ENCODE measurements at regions not wholly inside any gene's neighbourhood (a gene's known extent, or its start where the extent isn't known, plus 50 kb on each side); places are given as distances from the start of the nearest gene placed in this dataset.

GRCh38 chr2:196224756-196225155 lies 53.4 kb upstream of the STK17B start:
- DNase-seq (ENCODE audit: low spot score), result no peak

GRCh38 chr2:196225213-196225612 lies 53.8 kb upstream of the STK17B start:
- DNase-seq (ENCODE audit: low spot score), result no peak

DNA sequence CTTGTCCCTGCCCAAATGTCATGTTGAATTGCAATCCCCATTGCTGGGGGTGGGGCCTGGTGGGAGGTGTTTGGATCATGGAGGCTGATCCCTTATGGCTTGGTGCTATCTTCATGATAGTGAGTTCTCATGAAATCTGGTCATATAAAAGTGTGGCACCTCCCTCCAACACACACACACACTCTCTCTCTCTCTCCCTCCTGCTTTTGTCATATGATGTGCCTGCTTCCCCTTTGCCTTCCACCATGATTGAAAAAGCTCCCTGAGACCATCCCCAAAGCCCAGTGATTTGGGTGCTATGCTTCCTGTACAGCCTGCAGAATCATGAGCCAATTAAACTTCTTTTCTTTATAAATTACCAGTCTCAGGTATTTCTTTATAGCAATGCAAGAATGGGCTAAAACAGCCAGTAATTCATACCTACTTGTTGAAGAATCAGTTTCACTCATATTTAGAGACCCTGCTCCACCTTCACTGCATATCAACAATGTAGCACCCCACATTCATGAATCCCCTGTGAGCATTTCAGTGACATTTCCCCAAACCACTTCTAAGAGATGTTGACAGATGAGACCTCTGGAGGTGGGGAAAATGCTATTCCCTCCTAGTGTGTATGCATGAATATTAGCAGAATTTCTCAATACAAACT lies 54.8 kb upstream of the STK17B start:
- DNase-seq (ENCODE audit: low spot score), result no peak

GRCh38 chr2:196226707-196227065 lies 55.3 kb upstream of the STK17B start:
- DNase-seq (ENCODE audit: low spot score), result no peak

- DNase-seq (ENCODE audit: low spot score), result no peak
Measured at GRCh38 chr2:196229013-196229412, 57.6 kb upstream of the STK17B start.

DNA sequence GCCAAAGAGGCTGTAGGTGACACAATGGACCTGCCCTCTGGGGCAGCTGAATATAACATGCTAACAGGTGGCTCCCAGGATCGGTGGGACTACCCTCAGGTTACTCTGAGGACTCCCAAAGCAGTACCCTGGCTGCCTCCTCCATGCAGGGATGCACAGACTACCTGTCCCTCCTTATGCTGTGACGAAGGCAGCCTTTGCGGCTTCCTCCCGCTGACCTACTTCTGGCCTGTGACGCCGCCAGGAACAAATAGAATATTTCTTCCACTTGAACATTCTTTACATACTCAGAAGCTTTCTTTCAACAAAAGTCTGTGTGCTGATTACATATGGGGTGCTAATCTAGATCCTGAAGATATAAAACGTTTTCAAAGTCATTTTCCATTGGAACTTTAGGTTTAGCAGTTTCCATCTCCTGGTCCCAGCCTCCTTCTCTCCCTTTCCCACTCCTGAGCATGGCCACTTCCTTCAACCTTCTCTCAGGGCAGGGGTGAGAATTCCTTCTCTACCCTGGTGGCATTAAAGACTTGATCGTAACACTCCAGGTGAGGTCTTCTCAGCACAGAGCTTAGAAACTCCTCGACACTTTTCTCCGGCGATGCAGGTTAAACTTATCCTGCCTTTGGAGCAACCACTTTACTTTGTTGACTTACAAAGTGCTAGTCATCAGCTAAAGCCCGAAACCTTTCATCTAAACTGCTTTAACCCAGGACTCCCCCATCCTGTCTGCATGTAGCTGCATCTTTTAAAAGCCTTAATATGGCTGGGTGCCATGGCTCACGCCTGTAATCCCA lies 58.9 kb upstream of the STK17B start:
- no peak for DNase-seq (ENCODE audit: low spot score)

GRCh38 chr2:196233021-196233804 lies 61.8 kb upstream of the STK17B start:
- peak; percentile 92 for DNase-seq (ENCODE audit: low spot score)

DNA sequence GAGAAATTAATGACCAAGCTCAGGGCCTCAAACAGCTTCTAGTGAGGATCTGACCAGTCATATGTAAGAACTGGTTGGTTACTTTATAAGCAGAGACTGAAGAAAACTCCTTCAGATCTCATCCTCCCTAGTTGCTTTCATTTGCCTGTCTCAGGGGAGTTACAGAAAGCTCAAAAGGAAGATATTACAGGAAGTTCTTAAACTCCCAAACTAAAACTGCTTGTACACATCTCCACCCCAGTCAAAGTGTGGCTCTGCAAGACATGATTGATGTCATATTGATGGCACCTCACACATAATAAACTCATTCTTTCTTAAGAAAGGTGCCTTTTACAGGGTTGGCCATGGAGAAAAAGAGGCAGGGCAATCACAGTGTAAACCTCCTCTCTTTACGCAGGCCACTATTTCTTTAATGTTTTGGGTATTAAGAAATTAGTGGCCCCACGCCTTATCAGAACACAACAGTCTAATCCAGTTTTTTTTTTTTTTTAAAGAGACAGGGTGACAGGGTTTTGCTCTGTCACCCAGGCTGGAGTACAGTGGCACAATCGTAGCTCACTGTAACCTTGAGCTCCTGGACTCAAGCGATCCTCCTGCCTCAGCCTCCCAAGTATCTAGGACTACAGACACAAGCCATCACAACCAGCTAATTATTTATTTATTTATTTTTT lies 62.6 kb upstream of the STK17B start:
- DNase-seq (ENCODE audit: low spot score), result no peak

- no peak for DNase-seq (ENCODE audit: low spot score)
Measured at GRCh38 chr2:196234672-196235071, 63.3 kb upstream of the STK17B start.

DNA sequence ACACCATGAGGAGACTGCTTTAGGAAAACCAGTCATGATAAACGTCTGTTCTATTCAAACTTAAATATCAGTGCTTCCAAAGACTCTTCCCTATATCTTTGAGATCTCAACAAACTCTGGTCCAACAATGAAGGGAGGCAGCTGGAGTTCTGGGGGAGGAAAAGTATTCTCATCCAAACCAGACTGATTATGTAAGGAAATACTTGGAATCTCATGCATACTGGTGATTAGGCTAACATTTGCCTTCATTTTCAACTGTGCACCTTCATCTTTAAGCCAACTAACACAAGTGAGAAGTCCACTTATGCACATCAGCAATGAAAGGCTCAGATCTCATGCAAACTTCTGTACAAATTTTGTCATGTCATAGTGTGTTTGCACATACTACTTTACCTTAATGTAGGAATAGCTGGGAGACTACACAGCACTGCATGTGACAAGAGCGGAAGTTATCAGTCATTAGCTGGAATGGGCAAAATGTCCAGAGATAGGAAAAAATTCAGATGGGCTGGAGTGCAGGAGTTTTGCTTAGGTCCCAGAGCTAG lies 67.5 kb upstream of the STK17B start:
- DNase-seq (ENCODE audit: low spot score), result no peak

- DNase-seq (ENCODE audit: low spot score), result peak; percentile 81
Measured at GRCh38 chr2:196239622-196240587, 68.5 kb upstream of the STK17B start.

GRCh38 chr2:196241175-196241574 lies 69.8 kb upstream of the STK17B start:
- DNase-seq (ENCODE audit: low spot score), result no peak

GRCh38 chr2:196242131-196242620 lies 70.8 kb upstream of the STK17B start:
- peak; percentile 44 for DNase-seq (ENCODE audit: low spot score)

GRCh38 chr2:196244516-196244915 lies 73.1 kb upstream of the STK17B start:
- DNase-seq (ENCODE audit: low spot score), result no peak

DNA sequence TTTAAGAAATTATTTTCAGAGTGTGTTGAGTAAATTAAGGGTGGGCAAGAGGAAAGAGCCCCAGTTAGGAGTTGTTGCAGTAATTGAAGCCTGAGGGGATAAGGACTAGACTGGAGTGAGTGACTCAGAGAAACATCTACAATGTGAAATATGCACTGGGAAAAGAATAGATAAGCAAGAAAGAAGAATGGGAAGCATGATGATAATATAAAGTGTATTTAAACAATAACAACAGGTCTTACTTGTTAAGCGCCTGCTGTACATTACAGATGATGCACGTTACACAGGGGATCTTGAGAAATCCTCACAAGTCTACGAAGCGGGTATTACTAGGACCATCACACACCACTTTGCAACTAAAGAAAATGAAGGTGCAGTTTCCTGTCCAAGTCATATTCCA lies 73.6 kb upstream of the STK17B start:
- no peak for DNase-seq (ENCODE audit: low spot score)

DNA sequence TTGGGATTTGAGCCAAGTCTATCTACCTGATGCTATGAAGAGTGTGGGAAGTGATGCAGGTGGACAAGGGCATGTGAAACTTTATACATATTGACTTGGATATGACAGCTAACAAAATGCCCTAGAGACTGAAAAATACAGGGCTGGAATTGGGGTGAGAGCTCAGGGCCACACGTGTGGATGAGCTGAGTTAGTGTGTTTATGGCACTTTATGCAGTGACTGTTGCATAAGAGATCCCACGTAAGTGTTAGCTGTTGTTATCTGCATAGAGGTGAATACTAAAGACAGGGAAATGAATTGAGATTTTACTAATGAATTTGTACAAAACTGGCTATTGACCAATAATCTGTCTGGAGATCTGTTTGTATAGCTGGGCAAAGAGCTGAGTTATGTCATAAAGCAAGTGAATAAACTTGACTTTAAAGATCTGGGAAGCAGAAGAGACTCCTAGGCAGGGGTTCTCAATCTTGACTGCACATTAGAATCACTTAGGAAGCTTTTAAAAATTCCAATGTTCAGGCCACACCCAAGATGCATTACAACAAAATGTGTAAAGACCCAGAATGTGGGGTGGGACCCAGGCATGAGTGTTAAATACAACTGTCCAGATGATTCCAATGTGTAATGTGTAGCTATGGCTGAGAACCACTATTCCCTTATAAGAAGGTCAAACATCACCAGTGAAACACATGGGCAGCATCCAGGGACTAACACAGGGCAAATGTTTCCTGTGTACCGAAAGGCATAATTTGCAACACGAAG lies 74.2 kb upstream of the STK17B start:
- DNase-seq (ENCODE audit: low spot score), result no peak

DNA sequence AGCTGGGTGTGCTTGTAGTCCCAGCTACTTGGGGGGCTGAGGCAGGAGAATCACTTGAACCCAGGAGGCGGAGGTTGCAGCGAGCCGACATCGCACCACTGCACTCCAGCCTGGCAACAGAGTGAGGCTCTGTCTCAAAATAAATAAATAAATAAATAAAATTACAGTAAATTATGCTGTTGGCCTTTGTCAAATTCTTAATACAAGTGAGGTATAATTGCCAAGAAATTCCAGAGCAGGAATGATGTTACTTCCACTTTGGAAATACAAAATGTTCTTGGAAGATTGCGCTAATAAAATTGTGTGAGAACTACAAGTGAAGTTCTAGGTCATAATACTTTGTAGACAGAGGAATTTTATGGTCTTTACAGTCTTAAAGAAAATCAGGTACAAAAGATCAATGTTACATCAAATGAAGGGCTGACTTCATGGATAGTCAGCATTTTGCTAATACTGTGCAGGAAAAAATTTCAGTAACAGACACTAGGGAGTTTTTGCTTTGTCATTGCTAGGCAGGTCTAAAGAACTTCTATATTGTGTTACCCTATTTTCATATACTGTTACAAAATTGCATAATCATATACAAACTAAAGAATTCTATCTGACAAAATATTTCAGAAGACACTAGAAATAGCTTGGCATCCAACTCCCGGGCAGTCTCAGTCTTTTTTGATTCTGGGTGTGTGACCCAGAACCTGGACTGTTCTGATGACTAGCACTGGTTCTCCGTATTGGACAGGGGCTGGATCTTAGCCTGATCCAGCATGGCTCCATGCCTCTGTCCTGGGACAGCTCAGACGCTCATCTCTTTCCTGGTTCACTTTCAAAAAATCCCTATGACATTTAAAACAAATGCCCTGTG lies 76.0 kb upstream of the STK17B start:
- DNase-seq (ENCODE audit: low spot score), result no peak

GRCh38 chr2:196247976-196248280 lies 76.5 kb upstream of the STK17B start:
- DNase-seq (ENCODE audit: low spot score), result no peak

DNA sequence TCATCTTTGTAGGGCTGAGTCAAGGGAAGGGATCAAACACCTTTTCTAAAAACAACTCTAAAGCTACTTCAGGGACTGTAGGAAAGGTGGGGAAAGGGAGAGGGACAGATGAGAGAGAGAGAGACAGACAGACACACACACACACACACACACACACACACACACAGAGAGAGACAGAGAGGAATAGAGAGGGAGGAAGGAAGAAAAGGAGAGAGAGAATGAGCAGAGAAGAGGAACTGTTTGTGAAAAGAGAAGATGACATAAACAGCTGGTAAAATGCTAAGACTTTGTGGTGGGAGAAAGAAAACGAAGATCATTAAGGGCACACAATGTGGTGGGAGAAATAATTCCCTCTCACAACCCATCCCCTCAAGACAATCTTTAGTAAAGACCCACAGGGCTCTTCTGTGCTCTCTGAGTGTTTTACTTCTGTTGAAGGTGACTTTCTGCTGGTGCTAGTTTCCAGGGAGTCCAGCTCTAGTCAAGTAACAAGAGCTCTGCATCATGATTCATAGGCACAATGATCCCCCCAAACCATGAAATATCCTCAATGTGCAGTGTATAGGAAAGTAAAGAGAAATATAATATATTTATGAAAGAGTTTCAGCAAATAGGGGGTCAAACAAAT lies 77.2 kb upstream of the STK17B start:
- no peak for DNase-seq (ENCODE audit: low spot score)
